Osteocyte (in vitro differentiated cells): ENCODE measurements at regions not wholly inside any gene's neighbourhood (a gene's known extent, or its start where the extent isn't known, plus 50 kb on each side); places are given as distances from the start of the nearest gene placed in this dataset.

ENCODE experiments used
- DNase-seq: peaks from one replicate; pipeline ENCODE4 v3.0.0; 2021; ENCODE audit warnings: mixed read lengths; ENCODE audit not compliant: unreplicated experiment; ENCODE audit errors: extremely low spot score
- H3K27ac Mint-ChIP-seq: one replicate; pipeline ENCODE4 v1.8.0; 2021; ENCODE audit warnings: mild to moderate bottlenecking, mixed read lengths; ENCODE audit not compliant: unreplicated experiment
- H3K27me3 Mint-ChIP-seq: one replicate; pipeline ENCODE4 v1.8.0; 2021; ENCODE audit warnings: mixed read lengths; ENCODE audit not compliant: unreplicated experiment
- H3K36me3 Mint-ChIP-seq: one replicate; pipeline ENCODE4 v1.8.0; 2021; ENCODE audit warnings: mixed read lengths; ENCODE audit not compliant: unreplicated experiment
- H3K4me1 Mint-ChIP-seq: one replicate; pipeline ENCODE4 v1.8.0; 2021; ENCODE audit warnings: mixed read lengths; ENCODE audit not compliant: unreplicated experiment
- H3K4me3 Mint-ChIP-seq: one replicate; pipeline ENCODE4 v1.8.0; 2021; ENCODE audit warnings: mild to moderate bottlenecking, moderate library complexity, mixed read lengths; ENCODE audit not compliant: unreplicated experiment
- H3K9me3 Mint-ChIP-seq: one replicate; pipeline ENCODE4 v1.8.0; 2021; ENCODE audit warnings: mixed read lengths; ENCODE audit not compliant: unreplicated experiment
- TF ChIP-seq, protein P1 (sequence below): fragments of 200-600 bp; sonication (generic); IDR thresholded peaks from 2 replicates; pipeline ENCODE4 v1.5.0; 2021; ENCODE audit warnings: antibody characterized with exemption, mild to moderate bottlenecking, moderate library complexity

DNA sequence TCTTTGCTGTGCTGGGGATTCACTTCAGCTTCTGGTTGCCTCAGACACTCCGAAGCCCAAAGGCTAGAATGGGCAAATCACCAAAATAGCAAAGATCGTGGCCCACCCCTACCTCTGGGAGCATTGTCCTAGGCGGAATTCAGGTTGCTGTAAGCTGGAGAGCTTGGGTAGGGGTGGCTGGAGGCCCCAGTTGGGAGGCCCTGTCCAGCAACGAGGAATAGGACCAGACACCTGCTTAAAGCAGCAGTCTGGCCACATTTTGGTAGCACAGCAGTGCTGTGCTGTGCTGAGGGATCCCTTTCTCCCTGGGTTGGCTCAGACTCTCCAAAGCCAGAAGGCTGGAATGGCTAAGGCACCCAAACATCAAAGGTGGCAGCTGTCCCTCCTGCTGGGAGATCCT is 99.3 kb downstream of the CLDN1 start:
- no peak overlapping the region for H3K4me3 Mint-ChIP-seq
- peaks cover 5% of the 10 kb centered on the region for H3K36me3 Mint-ChIP-seq
- peaks cover 5% of the 10 kb centered on the region for H3K9me3 Mint-ChIP-seq
- no peaks in the 10 kb centered on the region for H3K27me3 Mint-ChIP-seq
- H3K4me1 Mint-ChIP-seq = peaks cover 4% of the 10 kb centered on the region
- H3K27ac Mint-ChIP-seq = no peak overlapping the region
- DNase-seq = no peak
- TF ChIP-seq, protein P1, sequence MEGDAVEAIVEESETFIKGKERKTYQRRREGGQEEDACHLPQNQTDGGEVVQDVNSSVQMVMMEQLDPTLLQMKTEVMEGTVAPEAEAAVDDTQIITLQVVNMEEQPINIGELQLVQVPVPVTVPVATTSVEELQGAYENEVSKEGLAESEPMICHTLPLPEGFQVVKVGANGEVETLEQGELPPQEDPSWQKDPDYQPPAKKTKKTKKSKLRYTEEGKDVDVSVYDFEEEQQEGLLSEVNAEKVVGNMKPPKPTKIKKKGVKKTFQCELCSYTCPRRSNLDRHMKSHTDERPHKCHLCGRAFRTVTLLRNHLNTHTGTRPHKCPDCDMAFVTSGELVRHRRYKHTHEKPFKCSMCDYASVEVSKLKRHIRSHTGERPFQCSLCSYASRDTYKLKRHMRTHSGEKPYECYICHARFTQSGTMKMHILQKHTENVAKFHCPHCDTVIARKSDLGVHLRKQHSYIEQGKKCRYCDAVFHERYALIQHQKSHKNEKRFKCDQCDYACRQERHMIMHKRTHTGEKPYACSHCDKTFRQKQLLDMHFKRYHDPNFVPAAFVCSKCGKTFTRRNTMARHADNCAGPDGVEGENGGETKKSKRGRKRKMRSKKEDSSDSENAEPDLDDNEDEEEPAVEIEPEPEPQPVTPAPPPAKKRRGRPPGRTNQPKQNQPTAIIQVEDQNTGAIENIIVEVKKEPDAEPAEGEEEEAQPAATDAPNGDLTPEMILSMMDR = no peak

GRCh38 chr3:190222360-190222759 is 99.9 kb downstream of the CLDN1 start:
- TF ChIP-seq, protein P1 = no peak
- peaks cover 5% of the 10 kb centered on the region for H3K36me3 Mint-ChIP-seq
- H3K4me1 Mint-ChIP-seq = peaks cover 4% of the 10 kb centered on the region
- DNase-seq = no peak
- H3K27ac Mint-ChIP-seq = no peak overlapping the region
- no peak overlapping the region for H3K4me3 Mint-ChIP-seq
- H3K27me3 Mint-ChIP-seq = no peaks in the 10 kb centered on the region
- H3K9me3 Mint-ChIP-seq = peaks cover 9% of the 10 kb centered on the region

DNA sequence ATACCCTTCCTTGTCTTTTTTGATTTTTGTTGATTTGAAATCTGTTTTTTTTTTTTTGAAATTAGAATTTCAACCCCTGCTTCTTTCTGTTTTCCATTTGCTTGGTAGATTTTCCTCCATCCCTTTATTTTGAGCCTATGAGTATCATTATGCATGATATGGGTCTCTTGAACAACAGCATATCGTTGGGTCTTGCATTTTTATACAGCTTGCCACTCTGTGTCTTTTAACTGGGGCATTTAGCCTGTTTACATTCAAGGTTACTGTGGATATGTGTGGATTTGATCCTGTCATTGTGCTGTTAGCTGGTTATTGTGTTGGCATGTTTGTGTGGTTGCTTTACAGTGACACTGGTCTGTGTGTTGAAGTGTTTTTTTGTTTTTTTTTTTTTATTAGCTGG is 99.7 kb upstream of the P3H2 start:
- TF ChIP-seq, protein P1 = no peak
- no peaks in the 10 kb centered on the region for H3K27me3 Mint-ChIP-seq
- DNase-seq = no peak
- H3K27ac Mint-ChIP-seq = no peak overlapping the region
- H3K36me3 Mint-ChIP-seq = peaks cover 5% of the 10 kb centered on the region
- H3K4me3 Mint-ChIP-seq = no peak overlapping the region
- H3K9me3 Mint-ChIP-seq = peaks cover 9% of the 10 kb centered on the region
- H3K4me1 Mint-ChIP-seq = peaks cover 2% of the 10 kb centered on the region

- H3K4me3 Mint-ChIP-seq = no peak overlapping the region
- no peak for DNase-seq
- peaks cover 24% of the 10 kb centered on the region for H3K9me3 Mint-ChIP-seq
- no peaks in the 10 kb centered on the region for H3K27me3 Mint-ChIP-seq
- H3K4me1 Mint-ChIP-seq = no peaks in the 10 kb centered on the region
- peaks cover 5% of the 10 kb centered on the region for H3K36me3 Mint-ChIP-seq
- no peak overlapping the region for H3K27ac Mint-ChIP-seq
- TF ChIP-seq, protein P1 = no peak
Observed at GRCh38 chr3:190217081-190217480, 96.4 kb upstream of the P3H2 start.

- Mint-ChIP-seq H3K9me3 (peaks cover 29% of the 10 kb centered on the region), H3K27me3 (no peaks in the 10 kb centered on the region), H3K27ac (no peak overlapping the region), H3K4me1 (no peaks in the 10 kb centered on the region), H3K4me3 (no peak overlapping the region), H3K36me3 (peaks cover 2% of the 10 kb centered on the region)
- TF ChIP-seq, protein P1 = no peak
- no peak for DNase-seq
Observed at GRCh38 chr3:190213727-190214126, 93.0 kb upstream of the P3H2 start.
